ENCODE measurements at regions not wholly inside any gene's neighbourhood (a gene's known extent, or its start where the extent isn't known, plus 50 kb on each side); places are given as distances from the start of the nearest gene placed in this dataset.

GRCh38 chr10:3265088-3265487 is 92.5 kb upstream of the PITRM1 start:
- no peak for TF ChIP-seq CTCF (IDR thresholded peaks at IDR 0.05)
- TF ChIP-seq ZFX (IDR thresholded peaks at IDR 0.05; ENCODE audit: borderline replicate concordance) = no peak

All from 22Rv1 (cell line).